HCT116 (cell line): ENCODE measurements at regions not wholly inside any gene's neighbourhood (a gene's known extent, or its start where the extent isn't known, plus 50 kb on each side); places are given as distances from the start of the nearest gene placed in this dataset.

Source experiments
- CTCF ChIP-seq, 3 experiments: fragments of 200-600 bp in 1 of 3; sonication (generic) in 1 of 3; IDR thresholded peaks in 2 of 3; conservative IDR thresholded peaks in 1 of 3; 2 replicates each; pipeline ENCODE4 v1.5.1; 2012 to 2017; ENCODE audit warnings: low read depth in 2 of 3, low read length in 2 of 3, antibody characterized with exemption in 1 of 3, borderline replicate concordance in 1 of 3, control low read depth in 1 of 3, mild to moderate bottlenecking in 1 of 3, mixed read lengths in 1 of 3, mixed run types in 1 of 3, moderate library complexity in 1 of 3; ENCODE audit not compliant: insufficient read depth in 1 of 3
- EZH2 ChIP-seq: fragments of 200-600 bp; sonication (generic); IDR thresholded peaks from 2 replicates; pipeline ENCODE4 v1.6.1; 2017; ENCODE audit warnings: antibody characterized with exemption, mixed run types
- MAX ChIP-seq: IDR thresholded peaks from 2 replicates; pipeline ENCODE4 v1.6.1; 2012
- POLR2A ChIP-seq: IDR thresholded peaks from 2 replicates; pipeline ENCODE4 v1.7.0; 2011; ENCODE audit warnings: borderline replicate concordance; ENCODE audit not compliant: insufficient read depth, insufficient read length; ENCODE audit errors: extremely low read depth
- POLR2AphosphoS5 ChIP-seq: IDR thresholded peaks from 2 replicates; pipeline ENCODE4 v1.6.1; 2011; ENCODE audit warnings: mild to moderate bottlenecking, low read depth, low read length, moderate library complexity
- SP1 ChIP-seq: IDR thresholded peaks from 2 replicates; pipeline ENCODE4 v1.6.1; 2012; ENCODE audit warnings: low read depth
- ZFX ChIP-seq: fragments of 450-650 bp; IDR thresholded peaks from 2 replicates; pipeline ENCODE4 v1.6.1; 2017
- ZNF274 ChIP-seq: fragments of 200-500 bp; sonication (Bioruptor generic); IDR thresholded peaks from 2 replicates; pipeline ENCODE4 v1.6.1; 2014; ENCODE audit warnings: mild to moderate bottlenecking, low read depth, low read length, inconsistent platforms

- no peak for TF ChIP-seq CTCF (IDR thresholded peaks at IDR 0.05 in 2 of 3, conservative IDR thresholded peaks at IDR 0.05 in 1 of 3; ENCODE audit: borderline replicate concordance in 1 of 3, insufficient read depth in 1 of 3, low read depth in 2 of 3, low read length in 2 of 3)
- no peak for TF ChIP-seq POLR2AphosphoS5
- TF ChIP-seq ZFX, result no peak
- TF ChIP-seq POLR2A, result no peak
- TF ChIP-seq MAX, result no peak
- TF ChIP-seq EZH2, result no peak
- no peak for TF ChIP-seq ZNF274
- no peak for TF ChIP-seq SP1
Observed at GRCh38 chr4:123674762-123675465, 278.3 kb downstream of the SPRY1 start.
